ENCODE measurements at regions not wholly inside any gene's neighbourhood (a gene's known extent, or its start where the extent isn't known, plus 50 kb on each side); places are given as distances from the start of the nearest gene placed in this dataset.
"Not testable (repeated sequence)": the region's sequence is repeated elsewhere in the genome, so short reads cannot be mapped to it uniquely, and the experiment has no call there.

- DNase-seq: peak; percentile 13
Observed at GRCh38 chr14:71403656-71404055, 496.4 kb downstream of the PCNX1 start.

- DNase-seq: no peak
Observed at GRCh38 chr14:71405676-71406075, 498.4 kb downstream of the PCNX1 start.

- DNase-seq: no peak
Observed at GRCh38 chr14:71408362-71409030, 501.2 kb downstream of the PCNX1 start.

GRCh38 chr14:71410578-71411284 lies 503.5 kb downstream of the PCNX1 start:
- DNase-seq: no peak

- DNase-seq: no peak
Observed at GRCh38 chr14:71411285-71411595, 504.0 kb downstream of the PCNX1 start.

GRCh38 chr14:71411738-71412137 lies 504.5 kb downstream of the PCNX1 start:
- DNase-seq: no peak

GRCh38 chr14:71414631-71415403 lies 507.6 kb downstream of the PCNX1 start:
- no peak for DNase-seq

GRCh38 chr14:71415404-71415690 lies 508.1 kb downstream of the PCNX1 start:
- DNase-seq: no peak

- no peak for DNase-seq
Observed at GRCh38 chr14:71416392-71416791, 509.1 kb downstream of the PCNX1 start.

- no peak for DNase-seq
Observed at GRCh38 chr14:71418532-71419245, 511.4 kb downstream of the PCNX1 start.

GRCh38 chr14:71423481-71423880 lies 508.7 kb upstream of the RGS6 start:
- DNase-seq: no peak

GRCh38 chr14:71424941-71425340 lies 507.3 kb upstream of the RGS6 start:
- DNase-seq: no peak

- no peak for DNase-seq
Observed at GRCh38 chr14:71426001-71426400, 506.2 kb upstream of the RGS6 start.

- DNase-seq: no peak
Observed at GRCh38 chr14:71429902-71430301, 502.3 kb upstream of the RGS6 start.

GRCh38 chr14:71430321-71430677 lies 501.9 kb upstream of the RGS6 start:
- no peak for DNase-seq

- no peak for DNase-seq
Observed at GRCh38 chr14:71430678-71431376, 501.4 kb upstream of the RGS6 start.

GRCh38 chr14:71432334-71433110 lies 499.7 kb upstream of the RGS6 start:
- no peak for DNase-seq

GRCh38 chr14:71433303-71433702 lies 498.9 kb upstream of the RGS6 start:
- no peak for DNase-seq

- DNase-seq: not testable (repeated sequence)
Observed at GRCh38 chr14:71435641-71436040, 496.6 kb upstream of the RGS6 start.

GRCh38 chr14:71437870-71438269 lies 494.4 kb upstream of the RGS6 start:
- no peak for DNase-seq

- DNase-seq: no peak
Observed at GRCh38 chr14:71438684-71439083, 493.5 kb upstream of the RGS6 start.

- DNase-seq: no peak
Observed at GRCh38 chr14:71441126-71441525, 491.1 kb upstream of the RGS6 start.

Data from DMS153 (cell line).